H1 (cell line): ENCODE measurements at regions not wholly inside any gene's neighbourhood (a gene's known extent, or its start where the extent isn't known, plus 50 kb on each side); places are given as distances from the start of the nearest gene placed in this dataset.

ENCODE experiments used
- CTCF ChIA-PET: fragments of 300-600 bp; sonication (Branson Sonifier 250); formaldehyde crosslinking; loops from one replicate; lab custom pipeline; 2021; ENCODE audit not compliant: partially characterized antibody; lab: Charles Lee
- POLR2A ChIA-PET: fragments of 300-600 bp; sonication (Branson Sonifier 250); formaldehyde crosslinking; loops from one replicate; lab custom pipeline; 2021; ENCODE audit warnings: inconsistent platforms; ENCODE audit not compliant: partially characterized antibody; lab: Charles Lee
- DNase-seq, 2 experiments: peaks; one replicate each; pipeline versions ENCODE4 v3.0.0 to v3.0.0-alpha.2; 2010 to 2022; ENCODE audit warnings: low spot score in 2 of 2, low read depth in 1 of 2, mixed read lengths in 1 of 2
- FAIRE-seq: peaks from 2 replicates; lab custom pipeline; 2011; peaks lifted over from hg19 to GRCh38; lab: Jason Lieb, UNC
- H2AFZ ChIP-seq: 2 replicates; pipeline ENCODE4 v1.8.1; 2012; ENCODE audit warnings: low read length, inconsistent platforms
- H2AK5ac ChIP-seq: 2 replicates; pipeline ENCODE4 v1.6.1; 2013; ENCODE audit warnings: low read depth, low read length
- H2BK120ac ChIP-seq: replicated peaks from 2 replicates; pipeline ENCODE3; 2013; ENCODE audit warnings: low read depth, low read length, inconsistent platforms
- H2BK12ac ChIP-seq: 2 replicates; pipeline ENCODE4 v1.6.1; 2013; ENCODE audit warnings: low read depth, low read length
- H2BK15ac ChIP-seq: 2 replicates; pipeline ENCODE4 v1.6.1; 2013; ENCODE audit warnings: low read length
- H2BK20ac ChIP-seq: 2 replicates; pipeline ENCODE4 v1.6.1; 2013; ENCODE audit warnings: low read length
- H2BK5ac ChIP-seq: 2 replicates; pipeline ENCODE4 v1.6.1; 2013; ENCODE audit warnings: low read depth, low read length
- H3K14ac ChIP-seq: 2 replicates; pipeline ENCODE4 v1.6.1; 2013; ENCODE audit warnings: inconsistent platforms; ENCODE audit not compliant: insufficient read length
- H3K18ac ChIP-seq: 2 replicates; pipeline ENCODE4 v1.6.1; 2013; ENCODE audit warnings: low read length; ENCODE audit errors: extremely low read depth
- H3K23ac ChIP-seq: 2 replicates; pipeline ENCODE4 v1.6.1; 2013; ENCODE audit warnings: inconsistent platforms; ENCODE audit not compliant: insufficient read length
- H3K23me2 ChIP-seq: 2 replicates; pipeline ENCODE4 v1.6.1; 2013; ENCODE audit warnings: low read depth, low read length
- H3K27ac ChIP-seq: 2 replicates; pipeline ENCODE4 v1.6.1; 2011; ENCODE audit warnings: low read depth, low read length, inconsistent platforms
- H3K27me3 ChIP-seq, 4 experiments: replicated peaks in 1 of 4; 1 replicate in 1 of 4; 2 replicates in 3 of 4; pipeline versions ENCODE4 v1.6.1 to v1.8.1; 2011 to 2013; ENCODE audit warnings: low read length in 3 of 4, mild to moderate bottlenecking in 3 of 4, inconsistent platforms in 2 of 4, mixed read lengths in 2 of 4, moderate library complexity in 1 of 4; ENCODE audit not compliant: control insufficient read depth in 3 of 4, insufficient read depth in 3 of 4; ENCODE audit errors: extremely low read depth in 1 of 4
- H3K36me3 ChIP-seq, 4 experiments: 2 replicates each; pipeline versions ENCODE4 v1.6.1 to v1.8.1; 2011 to 2013; ENCODE audit warnings: mild to moderate bottlenecking in 4 of 4, low read length in 3 of 4, moderate library complexity in 2 of 4, control low read depth in 1 of 4, inconsistent platforms in 1 of 4; ENCODE audit not compliant: insufficient read depth in 4 of 4, control insufficient read depth in 2 of 4
- H3K4ac ChIP-seq: replicated peaks from 2 replicates; pipeline ENCODE3; 2013; ENCODE audit warnings: low read length, low read depth, mixed read lengths, inconsistent platforms; ENCODE audit not compliant: insufficient read length
- H3K4me1 ChIP-seq, 4 experiments: replicated peaks in 1 of 4; 1 replicate in 1 of 4; 2 replicates in 3 of 4; pipeline versions ENCODE4 v1.6.1 to v1.8.1; 2011 to 2013; ENCODE audit warnings: low read length in 3 of 4, inconsistent platforms in 2 of 4, mixed read lengths in 1 of 4; ENCODE audit not compliant: insufficient read depth in 4 of 4, control insufficient read depth in 3 of 4
- H3K4me2 ChIP-seq, 2 experiments: 2 replicates each; pipeline versions ENCODE4 v1.6.1 to v1.8.1; 2011 to 2013; ENCODE audit warnings: low read depth in 2 of 2, low read length in 2 of 2, control low read depth in 1 of 2, inconsistent platforms in 1 of 2, mild to moderate bottlenecking in 1 of 2; ENCODE audit not compliant: insufficient read depth in 1 of 2
- H3K4me3 ChIP-seq, 4 experiments: fragments of 200-600, 300-600 bp in 1 of 4; sonication (generic), shearing (Covaris generic), sonication (Bioruptor Twin) in 1 of 4; 2 replicates each; pipeline versions ENCODE4 v1.5.1 to v1.8.1; 2011 to 2016; ENCODE audit warnings: low read length in 4 of 4, low read depth in 3 of 4, control low read depth in 2 of 4, inconsistent platforms in 2 of 4, mild to moderate bottlenecking in 2 of 4, mixed read lengths in 1 of 4, moderate library complexity in 1 of 4; ENCODE audit not compliant: insufficient read depth in 2 of 4; ENCODE audit errors: extremely low read depth in 1 of 4
- H3K56ac ChIP-seq: replicated peaks from 2 replicates; pipeline ENCODE3; 2013; ENCODE audit warnings: low read depth, mild to moderate bottlenecking, mixed read lengths, low read length, inconsistent platforms; ENCODE audit not compliant: insufficient read length
- H3K79me1 ChIP-seq: 2 replicates; pipeline ENCODE4 v1.6.1; 2013; ENCODE audit warnings: low read depth, low read length, control low read depth
- H3K79me2 ChIP-seq, 2 experiments: 2 replicates each; pipeline versions ENCODE4 v1.6.1 to v1.8.1; 2012 to 2013; ENCODE audit warnings: low read length in 2 of 2, mild to moderate bottlenecking in 2 of 2, inconsistent platforms in 1 of 2; ENCODE audit not compliant: insufficient read depth in 2 of 2, control insufficient read depth in 1 of 2
- H3K9ac ChIP-seq, 4 experiments: replicated peaks in 1 of 4; 1 replicate in 1 of 4; 2 replicates in 3 of 4; pipeline versions ENCODE4 v1.6.1 to v1.8.1; 2011 to 2013; ENCODE audit warnings: low read depth in 3 of 4, low read length in 3 of 4, control low read depth in 2 of 4, mild to moderate bottlenecking in 2 of 4, moderate library complexity in 2 of 4, inconsistent platforms in 1 of 4; ENCODE audit errors: extremely low read depth in 1 of 4
- H3K9me3 ChIP-seq, 2 experiments: 2 replicates each; pipeline versions ENCODE4 v1.6.1 to v1.8.1; 2012 to 2013; ENCODE audit warnings: mild to moderate bottlenecking in 2 of 2, moderate library complexity in 2 of 2, control low read depth in 1 of 2, inconsistent platforms in 1 of 2, low read depth in 1 of 2, low read length in 1 of 2, mixed read lengths in 1 of 2; ENCODE audit not compliant: insufficient read depth in 2 of 2
- H4K20me1 ChIP-seq, 2 experiments: replicated peaks in 1 of 2; 2 replicates each; pipeline versions ENCODE3 to v1.8.1; 2011 to 2013; ENCODE audit warnings: inconsistent platforms in 2 of 2, low read length in 2 of 2, mild to moderate bottlenecking in 1 of 2; ENCODE audit not compliant: insufficient read depth in 2 of 2, control insufficient read depth in 1 of 2
- H4K5ac ChIP-seq: 2 replicates; pipeline ENCODE4 v1.6.1; 2013; ENCODE audit warnings: low read length, low read depth, mixed read lengths, inconsistent platforms; ENCODE audit not compliant: insufficient read length
- H4K8ac ChIP-seq: 2 replicates; pipeline ENCODE4 v1.8.0; 2013; ENCODE audit warnings: mild to moderate bottlenecking, moderate library complexity, low read length, inconsistent platforms; ENCODE audit not compliant: insufficient read depth; ENCODE audit errors: extremely low read depth
- H4K91ac ChIP-seq: replicated peaks from 2 replicates; pipeline ENCODE3; 2013; ENCODE audit warnings: low read length, mixed read lengths, inconsistent platforms; ENCODE audit not compliant: insufficient read length
- BRCA1 ChIP-seq: IDR thresholded peaks from 2 replicates; pipeline ENCODE4 v1.6.1; 2012; ENCODE audit warnings: low read depth, low read length, improper control_type of control experiment
- CBX5 ChIP-seq: fragments of 300-800, 300-1000 bp; sonication (generic); IDR thresholded peaks from 2 replicates; pipeline ENCODE4 v1.7.1; 2016; ENCODE audit warnings: antibody characterized with exemption, low read length, low read depth
- CREB1 ChIP-seq: IDR thresholded peaks from 2 replicates; pipeline ENCODE4 v1.6.1; 2012; ENCODE audit warnings: inconsistent platforms
- EGR1 ChIP-seq: IDR thresholded peaks from 2 replicates; pipeline ENCODE4 v1.6.1; 2011; ENCODE audit warnings: low read depth, low read length, borderline replicate concordance
- HDAC6 ChIP-seq: IDR thresholded peaks from one replicate; pipeline ENCODE4 v1.7.1; 2012; ENCODE audit warnings: low read depth, mild to moderate bottlenecking, inconsistent platforms, low read length, moderate library complexity
- KDM1A ChIP-seq: fragments of 200-600, 300-600 bp; sonication (generic); IDR thresholded peaks from 2 replicates; pipeline ENCODE4 v1.7.1; 2016; ENCODE audit warnings: mild to moderate bottlenecking, low read length, borderline replicate concordance
- NANOG ChIP-seq: IDR thresholded peaks from 2 replicates; pipeline ENCODE4 v1.6.1; 2011; ENCODE audit warnings: low read length, low read depth, mild to moderate bottlenecking, inconsistent platforms; ENCODE audit not compliant: insufficient read depth, poor library complexity, severe bottlenecking
- RFX5 ChIP-seq: IDR thresholded peaks from 2 replicates; pipeline ENCODE4 v1.6.1; 2011; ENCODE audit warnings: low read depth, low read length, improper control_type of control experiment, borderline replicate concordance
- RNF2 ChIP-seq: fragments of 200-900, 300-1000 bp; sonication (generic); IDR thresholded peaks from 2 replicates; pipeline ENCODE4 v1.7.1; 2016; ENCODE audit warnings: borderline replicate concordance, low read depth, mild to moderate bottlenecking, antibody characterized with exemption, low read length; ENCODE audit not compliant: poor library complexity, severe bottlenecking; ENCODE audit errors: missing control alignments
- SIX5 ChIP-seq: IDR thresholded peaks from 2 replicates; pipeline ENCODE4 v1.6.1; 2011; ENCODE audit warnings: mild to moderate bottlenecking, low read depth, low read length
- SP4 ChIP-seq: IDR thresholded peaks from 2 replicates; pipeline ENCODE4 v1.6.1; 2012; ENCODE audit warnings: low read length, inconsistent platforms
- SRF ChIP-seq: IDR thresholded peaks from 2 replicates; pipeline ENCODE4 v1.6.1; 2011; ENCODE audit warnings: mild to moderate bottlenecking, low read depth, low read length, moderate library complexity
- WGBS, 2 experiments: shearing (Covaris generic) in 1 of 2; methylation state at CpG; one replicate each; pipeline versions ENCODE4 v1.1.6 to v1.1.7; 2013 to 2015; ENCODE audit warnings: low lambda C conversion rate in 2 of 2, mixed read lengths in 2 of 2, inconsistent platforms in 1 of 2, low coverage in 1 of 2, missing lambda C conversion rate in 1 of 2; ENCODE audit not compliant: insufficient replicate concordance in 2 of 2, insufficient coverage in 1 of 2, insufficient read length in 1 of 2; ENCODE audit errors: extremely low coverage in 1 of 2, missing lambda C conversion rate in 1 of 2; 5-methylcytosine and 5-hydroxymethylcytosine counted together
- TF ChIP-seq, protein P1 (sequence below): IDR thresholded peaks from 2 replicates; pipeline ENCODE4 v1.6.1; 2012; ENCODE audit warnings: inconsistent platforms

DNA sequence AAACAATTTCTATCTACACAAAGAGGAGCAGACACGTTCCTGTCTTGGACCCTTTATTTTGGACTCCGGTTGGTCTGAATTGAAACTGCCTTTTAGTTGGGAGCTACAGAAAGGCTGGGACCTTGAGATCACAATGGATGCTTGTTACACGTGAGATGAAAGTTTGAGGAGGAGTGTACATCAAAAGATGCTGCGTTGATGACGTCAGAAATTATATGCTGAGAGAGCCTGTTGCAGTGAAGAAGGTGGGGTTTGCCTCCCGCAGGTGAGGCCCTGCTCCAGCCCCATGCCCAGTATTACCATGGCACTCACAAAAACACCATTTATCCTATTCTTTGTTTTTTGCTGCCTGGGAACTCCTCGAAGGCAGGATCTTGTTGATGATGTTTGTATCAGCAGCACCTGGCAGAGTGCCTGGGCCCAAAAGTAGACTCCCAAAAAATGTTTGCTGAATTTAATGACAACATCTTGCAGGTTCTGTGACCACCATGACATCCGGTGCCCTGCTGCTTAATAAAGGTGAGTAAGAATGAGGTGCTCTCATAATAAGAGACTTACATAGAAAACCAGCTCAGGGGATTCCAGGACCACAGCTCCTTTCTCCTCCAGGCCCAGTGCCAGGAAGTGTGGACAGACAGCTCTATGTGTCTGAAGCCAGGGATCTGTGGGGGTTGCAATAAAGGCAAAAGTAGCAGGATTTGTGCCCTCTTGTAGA, 136.1 kb upstream of the UBE2E1 start:
- FAIRE-seq: no peak
- H3K9ac ChIP-seq: no peak overlapping the region
- CTCF ChIA-PET: interaction anchor here (0.8 to 1.8 kb wide), 7 partner anchors 10 to 487 kb away, joined by 3 to 6 read pairs (median 3); no protein-coding TSS in a partner anchor
- no peak for TF ChIP-seq SP4
- TF ChIP-seq CBX5: no peak
- TF ChIP-seq EGR1: no peak
- TF ChIP-seq, protein P1, sequence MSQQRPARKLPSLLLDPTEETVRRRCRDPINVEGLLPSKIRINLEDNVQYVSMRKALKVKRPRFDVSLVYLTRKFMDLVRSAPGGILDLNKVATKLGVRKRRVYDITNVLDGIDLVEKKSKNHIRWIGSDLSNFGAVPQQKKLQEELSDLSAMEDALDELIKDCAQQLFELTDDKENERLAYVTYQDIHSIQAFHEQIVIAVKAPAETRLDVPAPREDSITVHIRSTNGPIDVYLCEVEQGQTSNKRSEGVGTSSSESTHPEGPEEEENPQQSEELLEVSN: no peak
- TF ChIP-seq HDAC6: no peak
- TF ChIP-seq SIX5: no peak
- no peak for TF ChIP-seq SRF
- TF ChIP-seq RFX5: no peak
- TF ChIP-seq KDM1A: no peak
- no peak for TF ChIP-seq CREB1
- no peak for TF ChIP-seq NANOG
- no peak for TF ChIP-seq RNF2
- no peak for TF ChIP-seq BRCA1

More for the DNA sequence above, 136.1 kb upstream of the UBE2E1 start:
- Histone ChIP-seq H3K79me2 (no peaks in the 10 kb centered on the region), H2BK20ac (no peak overlapping the region), H2BK12ac (no peak overlapping the region), H3K9me3 (no peaks in the 10 kb centered on the region), H3K4ac (no peak overlapping the region), H2BK15ac (no peak overlapping the region; the same call in 1 of the 2 replicates), H3K27ac (no peak overlapping the region), H3K23ac (no peak overlapping the region), H3K18ac (no peak overlapping the region), H3K36me3 (no peaks in the 10 kb centered on the region), H2AFZ (no peak overlapping the region), H4K91ac (no peak overlapping the region), H3K4me1 (peaks cover 0 to 4% (median under 1%) of the 10 kb centered on the region in 4 experiments; a peak in 3 of 7 replicates), H2BK5ac (no peak overlapping the region), H3K23me2 (no peaks in the 10 kb centered on the region), H4K5ac (no peak overlapping the region), H3K4me3 (no peak overlapping the region), H2BK120ac (no peak overlapping the region), H3K4me2 (no peak overlapping the region), H3K27me3 (no peaks in the 10 kb centered on the region), H2AK5ac (no peak overlapping the region), H3K56ac (no peak overlapping the region), H4K8ac (no peak overlapping the region), H3K79me1 (no peaks in the 10 kb centered on the region; the same call in 1 of the 2 replicates), H3K14ac (no peak overlapping the region), H4K20me1 (no peaks in the 10 kb centered on the region)
- WGBS, 2 experiments: 91% methylated on average over 8 of the region's 8 CpGs; no CpG with 5 or more reads in 1 of the 2 experiments
- no peak for DNase-seq
- POLR2A ChIA-PET: no interaction called here
